NCI-H146 treated with DMSO at 0.1 percent for 48 hours (cell line): ENCODE measurements at regions not wholly inside any gene's neighbourhood (a gene's known extent, or its start where the extent isn't known, plus 50 kb on each side); places are given as distances from the start of the nearest gene placed in this dataset.

Source experiments
- DNase-seq: peaks from one replicate; lab custom pipeline; 2025; ENCODE audit not compliant: unreplicated experiment; lab: John Stamatoyannopoulos, UW

DNA sequence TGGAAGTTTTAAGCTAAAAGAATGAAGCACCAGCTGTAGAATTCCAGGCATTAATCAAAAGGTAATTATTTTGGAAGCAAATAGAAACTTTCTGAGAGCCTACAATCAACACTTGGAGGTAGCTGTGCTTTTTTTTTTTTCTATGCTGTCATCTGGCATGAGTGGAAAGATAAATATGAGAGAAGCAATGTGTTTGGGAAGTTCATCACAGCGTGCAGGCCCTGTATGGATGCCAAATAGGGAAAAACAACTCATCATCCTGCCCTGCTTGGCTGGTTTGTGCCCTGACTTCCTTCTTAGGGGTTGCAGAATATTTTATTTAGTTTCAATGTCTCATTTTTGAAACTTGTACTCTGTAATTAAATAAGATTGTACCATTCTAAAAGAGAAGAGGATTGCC, 437.4 kb downstream of the PIK3C3 start:
- DNase-seq = peak; percentile 39

DNA sequence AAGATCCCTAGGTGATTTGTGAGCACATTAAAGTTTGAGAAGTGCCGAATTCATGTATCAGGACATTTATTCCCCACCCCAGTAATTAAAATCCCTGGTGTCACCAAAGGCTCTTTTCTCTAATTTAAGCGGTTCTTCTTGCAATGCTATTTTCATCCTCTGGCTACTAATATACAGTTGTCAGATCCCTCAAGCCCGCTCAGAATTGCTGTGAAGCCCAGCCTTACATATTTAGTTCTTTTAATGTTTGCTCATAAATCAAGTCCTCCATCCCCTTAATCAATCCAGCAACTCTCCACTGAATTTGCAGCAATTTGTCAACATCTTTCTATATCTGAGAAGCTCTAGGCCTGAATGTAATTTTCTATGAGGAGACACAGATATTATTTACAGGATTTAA, 437.9 kb downstream of the PIK3C3 start:
- no peak for DNase-seq

DNA sequence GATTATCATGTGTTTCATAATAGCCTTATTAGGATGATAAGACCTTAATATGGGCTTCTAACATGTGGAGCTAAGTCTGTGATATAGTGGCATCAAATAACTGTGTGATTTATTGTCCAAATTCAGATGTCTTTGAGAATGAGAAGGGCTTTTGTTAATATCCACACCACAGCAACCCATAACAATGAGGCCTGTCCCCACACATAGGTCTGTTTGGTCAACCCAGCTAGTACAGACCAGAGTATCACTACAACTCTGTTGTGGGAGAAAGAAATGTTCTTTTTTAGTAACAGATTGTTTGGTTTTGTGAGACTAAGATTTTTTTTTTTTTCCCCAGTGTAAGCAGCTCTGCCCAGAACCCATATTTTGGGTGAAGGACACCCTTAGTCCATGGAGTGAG, 439.2 kb downstream of the PIK3C3 start:
- no peak for DNase-seq

DNA sequence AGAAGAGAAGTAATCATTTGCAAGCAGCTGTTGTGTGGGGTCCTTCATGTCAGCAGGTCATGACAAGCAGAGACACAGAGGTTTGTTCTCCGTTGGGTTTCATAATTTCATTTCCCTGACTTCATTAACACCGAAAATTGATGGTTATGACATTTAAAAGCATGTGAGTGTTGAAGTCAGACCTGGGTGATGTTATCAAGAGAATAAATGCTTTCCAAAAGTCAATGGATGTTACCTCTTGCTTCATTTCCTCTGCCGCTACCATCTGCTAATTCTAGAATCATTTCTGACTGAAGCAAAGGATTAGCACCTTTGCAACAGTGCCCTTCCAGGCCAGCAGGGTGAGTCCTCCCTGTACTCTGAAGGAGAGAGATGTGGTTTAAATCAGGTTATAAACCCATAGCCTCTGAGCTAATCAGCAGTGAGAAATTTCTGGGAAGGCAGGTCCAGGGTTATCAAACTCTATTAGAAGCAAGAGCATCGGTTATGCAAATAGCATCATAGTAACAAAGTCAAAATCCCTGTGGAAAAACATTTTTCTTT, 446.2 kb downstream of the PIK3C3 start:
- DNase-seq = peak; percentile 77

DNA sequence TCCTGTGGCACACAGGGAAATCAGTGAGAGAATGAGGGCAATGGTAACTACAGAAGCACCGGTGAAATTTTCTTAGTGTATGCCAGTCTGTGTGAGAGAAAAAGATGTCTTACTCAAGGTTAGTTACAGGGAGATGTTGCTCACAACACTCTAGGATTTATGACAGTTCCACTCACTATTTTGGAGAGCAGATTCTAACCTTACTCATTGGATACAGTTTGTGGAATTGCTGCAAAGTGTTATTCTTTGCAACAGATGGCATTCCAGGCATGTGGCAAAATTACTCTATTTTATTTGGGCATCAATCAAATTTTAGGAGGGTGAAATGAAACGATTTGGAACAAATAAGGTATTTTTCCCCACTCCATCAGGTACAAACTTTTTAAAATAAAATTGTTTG, 449.1 kb downstream of the PIK3C3 start:
- no peak for DNase-seq

DNA sequence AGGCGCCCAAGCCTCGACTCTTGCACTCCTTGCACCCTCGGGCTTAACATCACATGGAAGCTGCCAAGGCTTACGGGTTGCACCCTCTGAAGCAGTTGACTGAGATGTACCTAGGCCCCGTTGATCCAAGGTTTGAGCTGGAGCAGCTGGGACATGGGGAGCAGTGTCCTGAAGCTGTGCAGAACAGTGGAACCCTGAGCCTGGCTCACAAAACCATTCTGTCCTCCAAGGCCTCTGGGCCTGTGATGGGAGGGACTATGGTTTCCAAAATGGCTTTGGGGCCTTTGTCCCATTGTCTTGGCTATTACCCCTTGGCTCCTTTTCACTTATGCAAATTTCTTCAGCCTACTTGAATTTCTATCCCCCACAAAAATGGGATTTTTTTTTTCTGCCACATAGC, 454.0 kb downstream of the PIK3C3 start:
- no peak for DNase-seq

DNA sequence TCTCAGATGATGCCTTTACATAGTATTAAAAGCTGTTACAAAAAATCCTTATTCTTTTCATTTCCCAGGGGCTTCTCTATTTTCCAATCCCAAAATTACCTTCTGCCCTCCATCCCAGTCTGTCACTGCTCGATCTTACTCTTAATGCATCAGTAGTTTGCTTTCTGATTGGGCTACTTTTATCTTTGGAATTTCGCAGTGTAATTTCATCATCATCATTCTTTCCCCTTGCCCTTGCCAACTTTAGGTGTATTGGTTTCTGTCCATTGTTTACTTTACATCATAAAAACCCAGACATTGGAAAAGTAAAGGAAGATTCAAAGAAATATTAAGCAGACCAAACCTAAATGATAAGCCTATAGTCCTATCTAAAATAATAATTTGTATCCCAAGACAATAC, 457.2 kb downstream of the PIK3C3 start:
- no peak for DNase-seq

DNA sequence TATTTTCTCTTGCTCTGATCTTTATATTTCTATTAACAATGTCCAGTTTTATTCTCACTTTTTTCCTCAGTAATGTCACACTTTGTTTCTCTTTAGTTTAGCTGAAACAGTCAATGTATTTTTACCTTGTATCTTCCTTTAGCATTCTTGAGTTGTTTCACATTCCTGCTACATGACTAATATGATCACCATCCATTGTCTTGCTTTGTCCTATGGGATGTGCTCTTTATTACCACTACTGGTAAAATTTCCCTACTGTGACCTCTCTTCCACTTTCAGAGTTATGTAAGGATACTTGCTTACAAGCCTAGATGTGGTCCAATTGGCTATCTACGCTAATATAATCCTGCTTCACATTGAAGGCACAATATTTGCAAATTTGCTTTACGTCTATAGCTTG, 457.9 kb downstream of the PIK3C3 start:
- no peak for DNase-seq

DNA sequence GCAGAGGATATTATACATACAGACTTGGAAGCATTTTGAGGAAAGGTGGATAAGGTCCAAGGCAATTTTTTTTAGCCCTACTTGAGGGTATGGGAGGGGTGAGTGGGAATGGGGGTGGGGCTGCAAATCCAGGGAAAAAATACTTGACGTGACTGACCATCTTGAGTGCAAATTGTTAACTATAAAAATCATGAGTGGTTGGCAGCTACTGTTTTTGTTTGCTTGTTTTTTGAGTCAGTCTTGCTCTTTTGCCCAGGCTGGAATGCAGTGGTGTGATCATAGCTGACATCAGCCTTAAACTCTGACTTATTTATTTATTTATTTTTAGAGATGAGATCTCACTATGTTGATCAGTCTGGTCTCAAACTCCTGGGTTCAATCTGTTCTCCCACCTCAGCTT, 458.8 kb downstream of the PIK3C3 start:
- no peak for DNase-seq

DNA sequence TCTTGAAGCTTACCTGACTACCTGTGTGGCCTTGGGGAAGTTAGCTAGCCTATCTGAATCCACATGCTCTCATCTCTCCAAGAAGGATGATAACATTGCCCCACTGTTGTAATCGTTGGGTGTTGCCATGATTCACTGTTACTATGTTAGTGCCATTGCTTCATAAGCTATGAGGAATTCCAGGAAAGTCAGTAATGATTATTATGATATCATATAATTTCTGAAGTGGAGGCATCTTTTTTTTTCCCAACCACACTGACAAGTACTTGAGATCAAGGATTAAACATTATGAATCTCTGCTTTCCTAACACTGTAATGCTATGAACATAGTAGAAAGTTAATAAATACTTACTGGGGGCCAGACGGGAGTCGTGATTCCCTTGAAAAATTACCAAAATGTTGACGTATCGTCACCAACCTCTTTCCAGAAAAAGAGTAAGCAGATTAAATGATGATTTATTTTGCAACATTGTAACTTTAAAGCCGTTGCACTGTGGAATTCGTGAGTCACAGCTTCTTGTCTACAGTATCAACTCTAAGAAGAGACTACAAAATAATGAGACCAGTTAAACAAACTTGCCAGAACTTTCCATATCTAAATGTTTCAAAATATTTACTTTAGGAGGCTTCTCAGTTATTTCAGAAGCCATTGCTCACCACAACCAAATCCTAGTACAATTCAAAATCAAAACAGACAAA, 459.9 kb downstream of the PIK3C3 start:
- no peak for DNase-seq

DNA sequence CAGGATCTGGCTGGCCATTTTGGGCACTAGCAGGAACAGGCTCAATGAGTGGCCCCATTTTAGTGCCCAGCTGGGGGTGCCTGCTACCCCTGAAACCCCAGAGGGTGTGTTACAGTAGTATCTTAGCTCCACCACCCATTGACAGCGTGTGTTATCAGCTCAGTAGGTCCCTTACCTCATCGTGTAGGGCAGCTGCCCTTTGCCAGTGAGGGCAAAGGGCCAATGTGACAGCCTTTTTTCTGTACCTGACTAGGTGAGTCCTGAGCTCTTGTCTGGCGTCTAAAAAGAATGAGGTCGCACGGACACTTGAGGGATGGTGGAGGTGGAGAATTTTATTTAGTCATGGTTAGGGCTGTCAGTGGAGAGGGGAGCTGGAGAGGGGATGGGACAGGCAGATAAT, 462.2 kb downstream of the PIK3C3 start:
- DNase-seq = no peak

DNA sequence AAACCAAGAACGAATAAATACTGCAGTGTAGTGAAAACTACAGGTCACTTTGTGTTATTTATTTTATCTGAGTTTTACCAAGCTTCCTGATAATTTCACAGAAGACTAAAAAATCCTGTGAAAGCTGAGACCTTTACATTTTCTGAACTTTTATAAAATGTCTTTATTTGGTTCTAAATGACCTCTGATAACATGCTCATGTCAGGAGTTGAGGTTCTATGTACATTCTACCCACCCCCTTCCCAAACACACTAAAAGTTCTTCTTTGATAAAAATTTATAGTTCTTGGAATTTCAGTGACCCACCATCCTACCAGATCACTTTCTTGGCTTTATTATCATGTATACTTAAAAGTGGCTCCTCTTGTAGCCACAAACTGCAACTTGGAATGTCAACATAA, 463.1 kb downstream of the PIK3C3 start:
- DNase-seq = no peak

DNA sequence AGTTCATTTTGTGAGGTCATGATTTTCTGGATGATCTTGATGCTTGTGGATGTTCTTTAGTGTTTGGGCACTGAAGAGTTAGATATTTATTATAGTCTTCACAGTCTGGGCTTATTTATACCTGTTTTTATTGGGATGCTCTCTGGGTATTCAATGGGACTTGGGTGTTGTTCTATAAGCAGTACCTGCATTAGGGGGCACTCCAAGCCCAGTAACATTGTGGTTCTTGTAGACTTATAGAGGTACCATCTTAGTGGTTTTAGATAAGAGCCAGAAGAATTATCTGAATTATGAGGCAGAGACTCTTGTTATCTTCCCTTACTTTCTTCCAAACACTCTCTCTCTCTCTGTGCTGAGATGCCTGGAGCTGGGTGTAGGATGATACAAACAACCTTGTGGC, 470.0 kb downstream of the PIK3C3 start:
- peak; percentile 59 for DNase-seq

DNA sequence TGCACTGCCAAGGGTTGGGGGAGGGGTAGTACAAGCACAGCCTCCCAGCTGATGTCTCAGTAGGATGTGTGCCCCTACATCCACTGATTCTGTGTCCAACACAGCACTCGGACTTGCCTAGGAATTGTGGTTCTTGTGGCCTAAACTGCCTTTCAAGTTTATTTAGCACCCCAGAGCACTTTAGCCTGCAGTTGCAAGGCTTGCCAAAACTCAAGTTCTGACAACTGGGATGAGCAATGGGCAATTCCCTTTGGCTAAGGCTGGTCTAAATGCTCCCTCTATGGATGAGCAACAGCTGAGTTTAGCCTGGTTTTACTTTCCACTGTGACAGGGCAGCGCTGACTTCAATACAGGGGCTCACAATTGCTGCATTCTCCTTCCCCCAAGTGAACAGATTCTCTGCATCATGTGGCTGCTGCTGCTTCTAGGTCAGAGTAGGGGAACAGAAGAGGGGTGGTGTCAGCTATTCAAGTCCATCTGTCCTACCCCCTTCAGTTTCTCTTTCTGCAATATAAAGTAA, 471.5 kb downstream of the PIK3C3 start:
- no peak for DNase-seq

DNA sequence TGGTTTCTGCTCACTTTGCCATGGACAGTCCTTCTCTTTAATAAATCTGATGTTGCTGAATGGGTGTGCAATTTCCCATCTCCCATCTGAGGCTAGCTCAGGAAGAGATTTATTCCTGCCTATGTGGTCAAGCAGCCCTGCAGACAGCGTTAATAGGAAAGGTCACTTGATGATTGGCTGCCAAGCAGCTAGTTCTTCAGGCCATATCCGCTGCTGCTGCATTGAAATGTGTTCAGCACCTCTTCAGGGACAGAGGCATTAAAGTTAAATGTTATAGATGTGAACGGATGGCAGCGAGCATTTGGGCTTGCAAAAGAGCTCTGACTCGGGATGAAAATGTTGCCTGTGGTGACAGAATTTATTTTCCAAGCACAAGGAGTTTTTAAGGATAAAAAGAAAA, 474.2 kb downstream of the PIK3C3 start:
- DNase-seq = no peak

DNA sequence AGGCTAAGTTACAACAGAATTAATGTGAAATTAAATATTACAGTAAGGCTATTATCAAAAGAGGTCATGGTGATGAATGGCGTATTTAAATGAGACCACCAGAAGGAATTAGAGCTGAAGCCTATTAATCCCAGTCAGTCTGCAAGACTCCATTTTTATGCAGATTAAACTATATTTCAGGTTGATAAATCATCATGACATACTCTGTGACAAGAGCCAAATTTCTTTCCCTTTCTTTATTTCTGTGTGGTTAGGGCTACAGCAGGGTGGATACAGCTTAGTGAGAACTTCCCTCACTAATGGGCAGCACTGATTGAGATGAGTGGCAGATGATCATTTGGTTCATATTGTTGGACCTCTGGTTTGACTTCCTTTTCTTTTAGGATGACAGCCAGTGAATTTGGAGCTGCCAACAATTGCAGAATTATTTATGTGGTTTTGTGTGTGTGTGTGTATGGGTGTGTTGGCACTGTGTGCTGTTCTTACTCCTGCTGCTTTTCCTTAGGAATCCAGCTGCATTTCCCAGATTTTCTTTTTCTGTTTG, 481.3 kb downstream of the PIK3C3 start:
- DNase-seq = no peak

DNA sequence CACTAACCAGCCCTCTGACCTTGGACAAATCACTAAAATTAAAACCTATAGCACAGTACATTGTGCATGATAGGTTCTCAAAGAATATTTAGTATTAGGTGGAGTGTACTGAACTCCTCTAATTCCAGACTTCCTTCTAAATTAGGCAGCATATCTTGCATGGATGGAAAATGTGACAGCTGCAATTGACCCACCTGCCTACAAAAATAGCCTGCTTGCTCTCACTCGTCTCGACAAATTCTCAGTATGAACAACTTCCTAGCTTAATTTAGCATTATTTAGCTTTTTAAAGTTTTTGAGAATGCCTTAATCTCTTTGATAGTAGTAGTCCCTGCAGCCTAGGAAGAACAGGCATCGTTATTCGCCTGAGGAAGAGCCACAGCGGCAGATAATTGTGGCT, 482.0 kb downstream of the PIK3C3 start:
- DNase-seq = no peak

DNA sequence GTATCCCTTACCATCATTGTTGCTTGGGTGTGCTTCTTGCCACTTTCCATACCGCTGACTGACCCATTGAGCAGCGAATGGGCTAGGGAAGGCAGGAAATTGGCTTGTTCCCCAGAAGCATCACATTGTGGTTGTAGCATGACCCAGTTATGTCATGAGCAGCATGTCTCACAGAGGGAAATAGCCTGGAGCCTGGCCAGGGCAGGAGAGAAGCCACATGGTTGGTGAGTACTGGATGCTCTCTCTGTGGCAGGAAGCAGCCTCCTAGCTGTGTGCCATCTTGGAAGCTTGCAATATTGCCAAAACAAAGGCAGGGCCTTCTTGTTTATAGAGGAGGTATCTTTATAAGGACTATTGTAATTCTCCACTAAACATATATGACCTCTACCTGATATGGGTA, 482.6 kb downstream of the PIK3C3 start:
- no peak for DNase-seq

DNA sequence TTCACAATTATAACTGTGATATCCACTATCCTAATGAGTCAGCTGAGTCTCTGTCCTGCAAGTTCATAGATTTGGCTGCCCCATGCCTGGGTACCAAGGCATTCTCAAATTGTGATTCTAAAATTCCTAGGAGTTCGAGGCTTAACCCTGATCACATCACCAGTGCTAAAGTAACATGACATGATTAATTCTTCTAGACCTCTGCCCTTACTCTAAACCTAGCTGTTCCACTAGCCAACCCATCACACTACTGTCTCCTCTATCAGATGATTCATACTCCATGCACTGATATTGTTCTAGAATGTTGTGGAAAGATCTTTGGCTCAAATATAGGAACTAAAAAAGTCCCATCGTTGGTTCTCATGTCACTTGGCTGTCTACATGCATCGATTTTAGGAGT, 487.6 kb downstream of the PIK3C3 start:
- DNase-seq = no peak

DNA sequence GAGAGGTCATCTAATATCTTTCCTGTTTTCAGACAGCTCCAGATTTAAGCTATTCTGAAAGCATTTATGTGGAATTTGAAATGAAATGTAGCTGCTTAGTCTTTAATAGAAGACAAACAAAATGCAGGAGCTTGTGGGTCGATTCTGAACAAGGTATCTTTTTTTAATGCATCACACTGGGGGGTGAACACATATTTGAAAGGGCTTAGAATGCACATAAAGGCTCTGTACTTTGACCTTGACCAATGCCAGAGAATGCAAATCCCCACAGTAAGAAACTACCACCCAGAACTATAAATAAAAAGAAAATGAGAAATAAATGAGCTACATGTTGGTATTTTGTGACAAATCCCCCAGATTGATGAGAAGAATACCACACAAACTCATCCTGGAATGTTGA, 489.3 kb downstream of the PIK3C3 start:
- no peak for DNase-seq

DNA sequence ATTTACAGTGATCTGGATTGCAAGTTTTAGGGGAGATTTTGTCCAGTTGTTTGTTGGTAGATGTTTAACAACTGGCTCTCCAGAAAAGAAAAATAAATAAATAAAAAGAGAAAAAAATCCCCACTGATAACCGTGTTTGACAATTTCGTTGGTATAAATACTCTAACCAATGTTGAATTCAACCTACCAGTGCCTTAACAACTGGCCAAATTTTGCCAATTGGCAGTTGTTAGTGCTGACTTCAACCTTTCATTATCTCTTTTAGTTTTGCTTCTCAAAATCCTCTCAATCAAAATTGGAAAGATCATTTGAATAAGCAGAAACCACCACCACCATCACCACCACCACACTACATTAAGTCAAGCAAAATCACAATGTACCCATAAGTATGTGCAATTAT, 490.3 kb downstream of the PIK3C3 start:
- DNase-seq = no peak

DNA sequence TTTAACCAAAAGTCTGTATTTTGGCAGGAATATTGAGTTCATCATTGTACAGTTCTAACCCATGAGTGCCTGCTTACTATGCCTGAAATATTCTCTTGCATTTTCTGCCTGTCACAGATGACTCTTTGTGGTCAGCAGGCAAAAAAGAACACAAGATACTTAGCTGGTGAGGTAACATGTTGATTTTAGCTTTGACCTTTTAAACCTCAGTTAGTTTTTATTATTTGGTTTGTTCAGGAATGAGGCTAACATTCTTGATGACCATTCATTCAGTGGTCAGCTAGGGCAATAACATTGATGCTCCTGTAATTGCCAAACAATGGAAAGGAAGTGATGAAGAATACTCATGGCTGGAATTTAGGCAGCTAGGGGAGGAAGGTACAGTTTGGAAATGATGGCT, 491.2 kb downstream of the PIK3C3 start:
- DNase-seq = no peak

DNA sequence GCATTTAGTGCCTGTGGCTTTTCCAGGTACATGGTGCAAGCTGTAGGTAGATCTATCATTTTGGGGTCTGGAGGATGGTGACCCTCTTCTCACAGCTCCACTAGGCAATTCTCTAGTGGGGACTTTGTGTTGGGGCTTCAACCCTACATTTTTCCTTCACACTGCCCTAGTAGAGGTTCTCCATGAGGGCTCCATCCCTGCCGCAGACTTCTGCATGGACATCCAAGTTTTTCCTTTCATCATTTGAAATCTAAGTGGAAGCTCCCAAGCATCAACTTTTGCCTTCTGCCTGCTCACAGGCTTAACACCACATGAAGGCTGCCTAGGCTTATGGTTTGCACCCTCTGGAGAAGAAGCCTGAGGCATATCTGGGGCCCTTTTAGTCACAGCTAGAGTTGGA, 492.7 kb downstream of the PIK3C3 start:
- no peak for DNase-seq
